Prostate gland (tissue), 2 donors: ENCODE measurements at regions not wholly inside any gene's neighbourhood (a gene's known extent, or its start where the extent isn't known, plus 50 kb on each side); places are given as distances from the start of the nearest gene placed in this dataset.
A peak's percentile ranks its signal among the peaks of the same experiment; 100 is the strongest.

Experiments used
- DNase-seq: peaks from one replicate; pipeline ENCODE4 v3.0.0-alpha.2; 2019; ENCODE audit warnings: low spot score
- H3K27ac ChIP-seq, 2 donors: fragments of 200-600 bp; sonication (generic); 2 replicates each; pipeline ENCODE4 v1.5.1; 2017 to 2019
- H3K27me3 ChIP-seq: fragments of 200-600 bp; sonication (generic); replicated peaks from 2 replicates; pipeline ENCODE4 v1.5.1; 2019; ENCODE audit not compliant: insufficient read depth
- H3K36me3 ChIP-seq, 2 donors: fragments of 200-600 bp; sonication (generic); 1 replicate in 1 of 2; 2 replicates in 1 of 2; pipeline versions ENCODE4 v1.5.1 to v1.8.1; 2017 to 2019
- H3K4me1 ChIP-seq: fragments of 200-600 bp; sonication (generic); replicated peaks from 2 replicates; pipeline ENCODE4 v1.5.1; 2019
- H3K4me3 ChIP-seq, 2 donors: fragments of 200-600 bp; sonication (generic); 2 replicates each; pipeline ENCODE4 v1.5.1; 2017 to 2019
- H3K9me3 ChIP-seq: fragments of 200-600 bp; sonication (generic); 2 replicates; pipeline ENCODE4 v1.5.1; 2017
- CTCF ChIP-seq, 4 experiments: fragments of 200-600 bp in 2 of 4; fragments of 450-650 bp in 2 of 4; sonication (generic) in 2 of 4; IDR thresholded peaks; 1 replicate in 3 of 4; 2 replicates in 1 of 4; pipeline ENCODE4 v1.5.1; 2016 to 2019; ENCODE audit warnings: antibody characterized with exemption in 4 of 4, mild to moderate bottlenecking in 2 of 4, moderate library complexity in 2 of 4
- POLR2A ChIP-seq: fragments of 450-650 bp; IDR thresholded peaks from one replicate; pipeline ENCODE4 v1.6.1; 2016; ENCODE audit warnings: antibody characterized with exemption, mild to moderate bottlenecking
- POLR2AphosphoS5 ChIP-seq: sonication (generic); formaldehyde crosslinking; IDR thresholded peaks from one replicate; pipeline ENCODE4 v1.6.1; 2017; ENCODE audit warnings: antibody characterized with exemption
- whole genome bisulfite sequencing: methylation state at CpG from one replicate; pipeline ENCODE4 v1.1.5; 2018; 5-methylcytosine and 5-hydroxymethylcytosine counted together
- intact Hi-C: fragments of 100-400 bp; cut with DNase I; formaldehyde crosslinking; loops from one replicate; pipeline ENCODE4 v1.14.2; 2022

DNA sequence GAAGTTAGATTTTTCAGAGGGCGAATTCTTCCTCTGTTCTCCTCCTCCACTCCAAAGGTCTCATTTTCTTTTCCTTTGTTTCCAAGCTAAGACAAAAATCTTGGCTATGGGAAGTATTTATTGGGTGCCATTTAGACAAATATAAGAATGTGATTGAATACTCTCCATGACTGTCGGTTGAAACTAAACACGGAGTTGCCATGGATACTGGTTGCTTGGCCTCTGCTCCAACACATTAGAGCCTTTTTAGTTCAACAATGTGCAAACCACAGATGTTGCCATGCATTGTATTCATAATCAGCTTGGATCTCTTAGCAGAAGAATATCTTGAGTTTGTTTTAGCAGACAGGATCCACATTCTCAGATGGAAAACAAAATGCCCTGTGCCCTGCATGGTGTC is 366.5 kb upstream of the LCORL start:
- intact Hi-C loops, result no loop called here
- Histone ChIP-seq H3K4me3 (no peak overlapping the region), H3K27ac (no peak overlapping the region), H3K9me3 (no peaks in the 10 kb centered on the region), H3K4me1 (no peaks in the 10 kb centered on the region), H3K36me3 (no peaks in the 10 kb centered on the region), H3K27me3 (no peaks in the 10 kb centered on the region)
- DNase-seq, result no peak
- 32% methylated on average over 3 of the region's 3 CpGs for WGBS
- no peak for TF ChIP-seq CTCF (IDR thresholded peaks at IDR 0.05)
- no peak for TF ChIP-seq POLR2A
- TF ChIP-seq POLR2AphosphoS5, result no peak

- no peak for DNase-seq
- Histone ChIP-seq H3K36me3 (no peaks in the 10 kb centered on the region), H3K4me3 (no peak overlapping the region), H3K9me3 (no peaks in the 10 kb centered on the region), H3K27me3 (no peaks in the 10 kb centered on the region), H3K27ac (no peak overlapping the region), H3K4me1 (no peaks in the 10 kb centered on the region)
- 76% methylated on average over 1 of the region's 1 CpG for WGBS
- intact Hi-C loops, result no loop called here
- TF ChIP-seq CTCF (IDR thresholded peaks at IDR 0.05) (no peak), POLR2AphosphoS5 (no peak), POLR2A (no peak)
Observed at GRCh38 chr4:18381186-18381585, 359.6 kb upstream of the LCORL start.

DNA sequence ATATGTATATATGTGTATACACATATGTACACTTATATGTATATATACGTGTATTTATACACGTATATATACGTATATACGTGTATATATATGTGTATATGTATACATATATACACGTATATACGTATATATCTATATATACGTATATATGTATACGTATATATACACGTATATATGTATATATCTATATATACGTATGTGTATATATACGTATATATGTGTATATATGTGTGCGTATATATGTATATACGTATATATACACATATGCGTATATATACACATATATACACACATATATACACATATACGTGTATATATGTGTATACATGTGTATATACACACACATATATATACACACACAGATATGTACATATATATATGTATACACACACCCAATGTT is 348.0 kb upstream of the LCORL start:
- Histone ChIP-seq H3K9me3 (no peaks in the 10 kb centered on the region), H3K4me1 (no peaks in the 10 kb centered on the region), H3K27me3 (no peaks in the 10 kb centered on the region), H3K27ac (no peak overlapping the region), H3K36me3 (no peaks in the 10 kb centered on the region), H3K4me3 (no peak overlapping the region)
- no peak for DNase-seq
- WGBS, result 90% methylated on average over 15 of the region's 15 CpGs
- TF ChIP-seq CTCF (IDR thresholded peaks at IDR 0.05) (no peak), POLR2AphosphoS5 (no peak)
- intact Hi-C loops, result no loop called here

GRCh38 chr4:18366892-18367291 is 345.3 kb upstream of the LCORL start:
- Histone ChIP-seq H3K27me3 (no peaks in the 10 kb centered on the region), H3K27ac (no peak overlapping the region), H3K4me1 (no peaks in the 10 kb centered on the region), H3K4me3 (no peak overlapping the region), H3K9me3 (no peaks in the 10 kb centered on the region), H3K36me3 (no peaks in the 10 kb centered on the region)
- WGBS, result 55% methylated on average over 2 of the region's 2 CpGs
- intact Hi-C loops, result no loop called here
- no peak for DNase-seq
- TF ChIP-seq CTCF (IDR thresholded peaks at IDR 0.05) (peak in 1 of 4 experiments; percentile 12), POLR2AphosphoS5 (no peak), POLR2A (no peak)

- Histone ChIP-seq H3K27ac (no peak overlapping the region), H3K27me3 (no peaks in the 10 kb centered on the region), H3K4me3 (no peak overlapping the region), H3K9me3 (no peaks in the 10 kb centered on the region), H3K36me3 (no peaks in the 10 kb centered on the region), H3K4me1 (no peaks in the 10 kb centered on the region)
- 53% methylated on average over 3 of the region's 3 CpGs for WGBS
- TF ChIP-seq CTCF (IDR thresholded peaks at IDR 0.05), result no peak
- TF ChIP-seq POLR2A, result no peak
- TF ChIP-seq POLR2AphosphoS5, result no peak
- intact Hi-C loops, result no loop called here
- DNase-seq, result no peak
Observed at GRCh38 chr4:18366136-18366535, 344.6 kb upstream of the LCORL start.
